HG02642 (cell line): ENCODE measurements at regions not wholly inside any gene's neighbourhood (a gene's known extent, or its start where the extent isn't known, plus 50 kb on each side); places are given as distances from the start of the nearest gene placed in this dataset.
"Not testable (repeated sequence)": the region's sequence is repeated elsewhere in the genome, so short reads cannot be mapped to it uniquely, and the experiment has no call there.

Experiments used
- ATAC-seq: cut with Tn5 transposase; IDR thresholded peaks from one replicate; pipeline ENCODE4 v1.9.1; 2021; ENCODE audit warnings: mild to moderate bottlenecking; ENCODE audit not compliant: unreplicated experiment, poor library complexity

- ATAC-seq: no peak
Observed at GRCh38 chr9:108766626-108767161, 89.1 kb downstream of the ACTL7B start.

GRCh38 chr9:108765265-108765664 lies 90.5 kb downstream of the ACTL7B start:
- ATAC-seq: no peak

GRCh38 chr9:108762348-108763055 lies 93.3 kb downstream of the ACTL7B start:
- ATAC-seq: no peak

GRCh38 chr9:108761655-108762347 lies 94.0 kb downstream of the ACTL7B start:
- peak; percentile 56 for ATAC-seq

- ATAC-seq: no peak
Observed at GRCh38 chr9:108760841-108761240, 94.9 kb downstream of the ACTL7B start.

- no peak for ATAC-seq
Observed at GRCh38 chr9:108759835-108760234, 96.0 kb downstream of the ACTL7B start.

- no peak for ATAC-seq
Observed at GRCh38 chr9:108759399-108759798, 96.4 kb downstream of the ACTL7B start.

- ATAC-seq: no peak
Observed at GRCh38 chr9:108756746-108757490, 98.9 kb downstream of the ACTL7B start.

- peak; percentile 51 for ATAC-seq
Observed at GRCh38 chr9:108755979-108756378, 99.8 kb downstream of the ACTL7B start.

- no peak for ATAC-seq
Observed at GRCh38 chr9:108751369-108751768, 104.4 kb downstream of the ACTL7B start.

- ATAC-seq: no peak
Observed at GRCh38 chr9:108750661-108751215, 105.0 kb downstream of the ACTL7B start.

- ATAC-seq: no peak
Observed at GRCh38 chr9:108748776-108749175, 107.0 kb downstream of the ACTL7B start.

GRCh38 chr9:108746864-108747263 lies 108.9 kb downstream of the ACTL7B start:
- ATAC-seq: no peak

GRCh38 chr9:108746001-108746400 lies 109.8 kb downstream of the ACTL7B start:
- ATAC-seq: no peak

- no peak for ATAC-seq
Observed at GRCh38 chr9:108744641-108745040, 111.1 kb downstream of the ACTL7B start.

- no peak for ATAC-seq
Observed at GRCh38 chr9:108743901-108744371, 111.8 kb downstream of the ACTL7B start.

GRCh38 chr9:108743416-108743815 lies 112.4 kb downstream of the ACTL7B start:
- no peak for ATAC-seq

GRCh38 chr9:108742191-108742590 lies 113.6 kb downstream of the ACTL7B start:
- ATAC-seq: no peak

GRCh38 chr9:108731292-108731691 lies 124.5 kb downstream of the ACTL7B start:
- ATAC-seq: not testable (repeated sequence)

- no peak for ATAC-seq
Observed at GRCh38 chr9:108727580-108728111, 128.1 kb downstream of the ACTL7B start.
